Liver (tissue), 8 donors: ENCODE measurements at regions not wholly inside any gene's neighbourhood (a gene's known extent, or its start where the extent isn't known, plus 50 kb on each side); places are given as distances from the start of the nearest gene placed in this dataset.

Experiments
- DNase-seq: peaks from one replicate; pipeline ENCODE4 v3.0.0-alpha.2; 2017; ENCODE audit warnings: low spot score
- H3K27ac ChIP-seq, 2 donors: one replicate each; pipeline ENCODE4 v1.7.0; 2013; ENCODE audit warnings: inconsistent platforms in 2 of 2, low read length in 2 of 2, control low read depth in 1 of 2, low read depth in 1 of 2, mild to moderate bottlenecking in 1 of 2
- H3K27me3 ChIP-seq, 4 donors: one replicate each; pipeline versions ENCODE4 v1.6.1 to v1.7.0; 2013; ENCODE audit warnings: low read length in 3 of 4, inconsistent platforms in 1 of 4, mild to moderate bottlenecking in 1 of 4, moderate library complexity in 1 of 4; ENCODE audit not compliant: control insufficient read depth in 4 of 4, insufficient read depth in 4 of 4
- H3K36me3 ChIP-seq, 4 donors: one replicate each; pipeline versions ENCODE4 v1.6.1 to v1.7.0; 2013; ENCODE audit warnings: low read length in 3 of 4, mild to moderate bottlenecking in 3 of 4, low read depth in 1 of 4, moderate library complexity in 1 of 4; ENCODE audit not compliant: control insufficient read depth in 4 of 4, insufficient read depth in 3 of 4
- H3K4me1 ChIP-seq, 4 donors: one replicate each; pipeline versions ENCODE4 v1.6.1 to v1.7.0; 2013; ENCODE audit warnings: low read length in 3 of 4, mild to moderate bottlenecking in 3 of 4, moderate library complexity in 1 of 4; ENCODE audit not compliant: control insufficient read depth in 4 of 4, insufficient read depth in 4 of 4
- H3K4me3 ChIP-seq, 3 donors: one replicate each; pipeline versions ENCODE4 v1.6.1 to v1.7.0; 2013; ENCODE audit warnings: low read length in 3 of 3, control low read depth in 1 of 3, low read depth in 1 of 3, mild to moderate bottlenecking in 1 of 3
- H3K9ac ChIP-seq, 2 donors: one replicate each; pipeline ENCODE4 v1.7.0; 2013; ENCODE audit warnings: low read length in 2 of 2, mild to moderate bottlenecking in 2 of 2, moderate library complexity in 2 of 2, control low read depth in 1 of 2, low read depth in 1 of 2
- H3K9me3 ChIP-seq, 4 donors: one replicate each; pipeline versions ENCODE4 v1.6.1 to v1.7.0; 2013; ENCODE audit warnings: low read length in 3 of 4; ENCODE audit not compliant: control insufficient read depth in 4 of 4
- EGR1 ChIP-seq, 2 donors: IDR thresholded peaks; 2 replicates each; pipeline ENCODE4 v1.6.1; 2016 to 2018; ENCODE audit warnings: antibody characterized with exemption in 2 of 2, low read depth in 2 of 2
- FOXA1 ChIP-seq: IDR thresholded peaks from 2 replicates; pipeline ENCODE4 v1.6.1; 2016; ENCODE audit warnings: antibody characterized with exemption
- FOXA2 ChIP-seq: IDR thresholded peaks from 2 replicates; pipeline ENCODE4 v1.6.1; 2016; ENCODE audit warnings: antibody characterized with exemption
- GABPA ChIP-seq, 2 donors: IDR thresholded peaks in 1 of 2; conservative IDR thresholded peaks in 1 of 2; 2 replicates each; pipeline ENCODE4 v1.6.1; 2016; ENCODE audit warnings: antibody characterized with exemption in 2 of 2, mild to moderate bottlenecking in 1 of 2, moderate library complexity in 1 of 2
- HNF4A ChIP-seq, 2 donors: conservative IDR thresholded peaks; 2 replicates each; pipeline ENCODE4 v1.6.1; 2016; ENCODE audit warnings: antibody characterized with exemption in 2 of 2, mild to moderate bottlenecking in 2 of 2
- JUND ChIP-seq, 2 donors: IDR thresholded peaks; 2 replicates each; pipeline ENCODE4 v1.6.1; 2016; ENCODE audit warnings: antibody characterized with exemption in 2 of 2
- MAX ChIP-seq: IDR thresholded peaks from 2 replicates; pipeline ENCODE4 v1.6.1; 2016; ENCODE audit warnings: antibody characterized with exemption
- NR2F2 ChIP-seq: IDR thresholded peaks from 2 replicates; pipeline ENCODE4 v1.6.1; 2016; ENCODE audit warnings: antibody characterized with exemption
- RXRA ChIP-seq, 2 donors: IDR thresholded peaks; 2 replicates each; pipeline ENCODE4 v1.6.1; 2017 to 2018; ENCODE audit warnings: antibody characterized with exemption in 2 of 2, mild to moderate bottlenecking in 1 of 2
- SP1 ChIP-seq: IDR thresholded peaks from 2 replicates; pipeline ENCODE4 v1.6.1; 2018; ENCODE audit warnings: antibody characterized with exemption, mild to moderate bottlenecking
- TAF1 ChIP-seq: conservative IDR thresholded peaks from 2 replicates; pipeline ENCODE4 v1.6.1; 2016; ENCODE audit warnings: antibody characterized with exemption, mild to moderate bottlenecking
- YY1 ChIP-seq: IDR thresholded peaks from 2 replicates; pipeline ENCODE4 v1.6.1; 2016; ENCODE audit warnings: antibody characterized with exemption, mild to moderate bottlenecking
- WGBS: extraction: QIAGEN DNeasy Blood & Tissue Kit; methylation state at CpG from one replicate; pipeline ENCODE4 v1.1.7; 2013; 5-methylcytosine and 5-hydroxymethylcytosine counted together
- TF ChIP-seq, protein P1 (sequence below): IDR thresholded peaks from 2 replicates; pipeline ENCODE4 v1.6.1; 2016; ENCODE audit warnings: antibody characterized with exemption
- TF ChIP-seq, protein P2 (sequence below): IDR thresholded peaks from 2 replicates; pipeline ENCODE4 v1.6.1; 2016; ENCODE audit warnings: antibody characterized with exemption
- TF ChIP-seq, protein P3 (sequence below): fragments of 150-350 bp; IDR thresholded peaks from 2 replicates; pipeline ENCODE4 v1.5.1; 2017; ENCODE audit warnings: improper control_type of control experiment, low read depth, low read length; ENCODE audit not compliant: missing input control
- donor health status: healthy.
- donor health status: healthy.
- donor health status: healthy.
- donor health status: healthy.
- donor health status: healthy.

DNA sequence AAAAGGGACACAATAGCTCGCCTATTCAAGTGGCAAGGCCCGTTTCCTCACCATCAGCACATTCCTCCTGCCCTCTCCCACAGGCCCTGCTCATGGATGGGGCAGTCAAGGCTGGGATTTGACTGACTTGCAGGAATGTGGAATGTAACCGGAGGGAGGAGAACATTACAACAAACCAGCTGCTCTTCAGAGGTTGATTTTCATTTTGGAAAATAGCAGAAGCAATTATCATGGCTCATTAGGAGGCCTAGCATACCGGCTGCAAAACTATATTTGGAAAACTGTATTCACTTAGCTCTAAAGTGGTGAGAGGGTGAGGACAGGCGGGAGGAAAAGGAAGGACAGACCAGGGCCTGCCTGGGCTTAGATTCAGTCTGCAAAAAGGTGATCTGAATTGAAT, 283.7 kb downstream of the CD83 start:
- Histone ChIP-seq H3K4me3 (no peak overlapping the region), H3K9ac (no peak overlapping the region), H3K4me1 (no peaks in the 10 kb centered on the region), H3K36me3 (no peaks in the 10 kb centered on the region), H3K27me3 (no peaks in the 10 kb centered on the region), H3K9me3 (no peaks in the 10 kb centered on the region), H3K27ac (no peak overlapping the region)
- no peak for TF ChIP-seq RXRA (IDR thresholded peaks at IDR 0.05)
- no peak for TF ChIP-seq FOXA1
- no peak for TF ChIP-seq TAF1
- no peak for TF ChIP-seq HNF4A (conservative IDR thresholded peaks at IDR 0.05)
- no peak for TF ChIP-seq NR2F2
- TF ChIP-seq, protein P1, sequence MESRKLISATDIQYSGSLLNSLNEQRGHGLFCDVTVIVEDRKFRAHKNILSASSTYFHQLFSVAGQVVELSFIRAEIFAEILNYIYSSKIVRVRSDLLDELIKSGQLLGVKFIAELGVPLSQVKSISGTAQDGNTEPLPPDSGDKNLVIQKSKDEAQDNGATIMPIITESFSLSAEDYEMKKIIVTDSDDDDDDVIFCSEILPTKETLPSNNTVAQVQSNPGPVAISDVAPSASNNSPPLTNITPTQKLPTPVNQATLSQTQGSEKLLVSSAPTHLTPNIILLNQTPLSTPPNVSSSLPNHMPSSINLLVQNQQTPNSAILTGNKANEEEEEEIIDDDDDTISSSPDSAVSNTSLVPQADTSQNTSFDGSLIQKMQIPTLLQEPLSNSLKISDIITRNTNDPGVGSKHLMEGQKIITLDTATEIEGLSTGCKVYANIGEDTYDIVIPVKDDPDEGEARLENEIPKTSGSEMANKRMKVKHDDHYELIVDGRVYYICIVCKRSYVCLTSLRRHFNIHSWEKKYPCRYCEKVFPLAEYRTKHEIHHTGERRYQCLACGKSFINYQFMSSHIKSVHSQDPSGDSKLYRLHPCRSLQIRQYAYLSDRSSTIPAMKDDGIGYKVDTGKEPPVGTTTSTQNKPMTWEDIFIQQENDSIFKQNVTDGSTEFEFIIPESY, result no peak
- TF ChIP-seq GABPA (IDR thresholded peaks at IDR 0.05 in 1 of 2, conservative IDR thresholded peaks at IDR 0.05 in 1 of 2), result no peak
- no peak for TF ChIP-seq MAX
- 88% methylated on average over 5 of the region's 5 CpGs for WGBS
- no peak for DNase-seq

DNA sequence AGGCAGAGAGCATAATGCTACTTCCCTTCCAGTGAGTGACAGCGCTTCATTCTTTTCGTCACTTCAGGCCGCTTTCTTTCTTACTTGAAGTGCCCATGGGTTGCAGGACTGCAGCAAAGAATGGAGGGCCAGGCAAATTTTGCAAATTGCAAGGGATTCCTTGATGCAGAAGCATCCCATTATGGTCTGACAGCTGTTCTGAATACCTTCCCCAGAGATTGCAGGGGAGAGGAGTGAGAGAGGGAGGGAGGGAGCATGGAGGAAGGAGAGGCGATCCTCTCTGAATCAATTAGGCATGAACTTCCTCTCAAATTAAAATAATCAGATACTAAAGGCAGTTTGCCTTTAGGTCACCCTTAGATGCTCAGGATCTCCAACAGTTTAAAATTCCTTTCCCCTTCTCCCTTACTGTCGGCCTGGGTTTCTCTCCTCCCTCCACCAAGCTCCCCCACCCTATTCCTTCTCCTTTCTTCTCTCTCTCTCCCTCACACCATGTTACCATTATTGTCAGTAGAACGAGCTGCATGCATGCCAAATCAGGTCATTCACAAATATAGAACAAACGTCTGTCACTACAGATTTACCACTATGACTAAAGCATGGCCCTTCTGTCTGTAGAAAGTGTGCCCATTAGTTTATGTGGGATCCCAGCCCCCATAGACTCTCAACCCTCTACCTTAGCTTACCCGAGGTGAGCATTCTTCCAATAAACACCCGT, 289.2 kb downstream of the CD83 start:
- Histone ChIP-seq H3K27ac (no peak overlapping the region), H3K4me1 (no peaks in the 10 kb centered on the region), H3K9me3 (no peaks in the 10 kb centered on the region), H3K27me3 (no peaks in the 10 kb centered on the region), H3K9ac (no peak overlapping the region), H3K4me3 (no peak overlapping the region), H3K36me3 (no peaks in the 10 kb centered on the region)
- TF ChIP-seq GABPA (IDR thresholded peaks at IDR 0.05 in 1 of 2, conservative IDR thresholded peaks at IDR 0.05 in 1 of 2) (no peak), SP1 (no peak), EGR1 (IDR thresholded peaks at IDR 0.05; ENCODE audit: low read depth in 2 of 2) (no peak), HNF4A (conservative IDR thresholded peaks at IDR 0.05) (no peak), YY1 (no peak), MAX (no peak), TAF1 (no peak), FOXA2 (no peak), JUND (IDR thresholded peaks at IDR 0.05) (no peak), NR2F2 (no peak)
- TF ChIP-seq, protein P2, sequence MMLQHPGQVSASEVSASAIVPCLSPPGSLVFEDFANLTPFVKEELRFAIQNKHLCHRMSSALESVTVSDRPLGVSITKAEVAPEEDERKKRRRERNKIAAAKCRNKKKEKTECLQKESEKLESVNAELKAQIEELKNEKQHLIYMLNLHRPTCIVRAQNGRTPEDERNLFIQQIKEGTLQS, result no peak
- TF ChIP-seq, protein P1, result no peak
- TF ChIP-seq, protein P3, sequence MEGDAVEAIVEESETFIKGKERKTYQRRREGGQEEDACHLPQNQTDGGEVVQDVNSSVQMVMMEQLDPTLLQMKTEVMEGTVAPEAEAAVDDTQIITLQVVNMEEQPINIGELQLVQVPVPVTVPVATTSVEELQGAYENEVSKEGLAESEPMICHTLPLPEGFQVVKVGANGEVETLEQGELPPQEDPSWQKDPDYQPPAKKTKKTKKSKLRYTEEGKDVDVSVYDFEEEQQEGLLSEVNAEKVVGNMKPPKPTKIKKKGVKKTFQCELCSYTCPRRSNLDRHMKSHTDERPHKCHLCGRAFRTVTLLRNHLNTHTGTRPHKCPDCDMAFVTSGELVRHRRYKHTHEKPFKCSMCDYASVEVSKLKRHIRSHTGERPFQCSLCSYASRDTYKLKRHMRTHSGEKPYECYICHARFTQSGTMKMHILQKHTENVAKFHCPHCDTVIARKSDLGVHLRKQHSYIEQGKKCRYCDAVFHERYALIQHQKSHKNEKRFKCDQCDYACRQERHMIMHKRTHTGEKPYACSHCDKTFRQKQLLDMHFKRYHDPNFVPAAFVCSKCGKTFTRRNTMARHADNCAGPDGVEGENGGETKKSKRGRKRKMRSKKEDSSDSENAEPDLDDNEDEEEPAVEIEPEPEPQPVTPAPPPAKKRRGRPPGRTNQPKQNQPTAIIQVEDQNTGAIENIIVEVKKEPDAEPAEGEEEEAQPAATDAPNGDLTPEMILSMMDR, result no peak
- no peak for DNase-seq
- WGBS, result 80% methylated on average over 9 of the region's 9 CpGs
